H1 (cell line): ENCODE measurements at regions not wholly inside any gene's neighbourhood (a gene's known extent, or its start where the extent isn't known, plus 50 kb on each side); places are given as distances from the start of the nearest gene placed in this dataset.

Experiments used
- ASH2L ChIP-seq: fragments of 200-600, 300-600 bp; sonication (generic); IDR thresholded peaks from one replicate; pipeline ENCODE4 v1.7.1; 2017; ENCODE audit warnings: low read length
- CBX5 ChIP-seq: fragments of 300-800, 300-1000 bp; sonication (generic); IDR thresholded peaks from 2 replicates; pipeline ENCODE4 v1.7.1; 2016; ENCODE audit warnings: antibody characterized with exemption, low read length, low read depth
- CHD1 ChIP-seq: IDR thresholded peaks from 2 replicates; pipeline ENCODE4 v1.6.1; 2012; ENCODE audit warnings: low read depth, low read length, improper control_type of control experiment
- CHD2 ChIP-seq: IDR thresholded peaks from 2 replicates; pipeline ENCODE4 v1.6.1; 2012; ENCODE audit warnings: low read length, improper control_type of control experiment
- KDM1A ChIP-seq: fragments of 200-600, 300-600 bp; sonication (generic); IDR thresholded peaks from 2 replicates; pipeline ENCODE4 v1.7.1; 2016; ENCODE audit warnings: mild to moderate bottlenecking, low read length, borderline replicate concordance
- KDM5A ChIP-seq: fragments of 200-600 bp; IDR thresholded peaks from 2 replicates; pipeline ENCODE4 v1.7.1; 2012; ENCODE audit warnings: mild to moderate bottlenecking, low read length, inconsistent platforms, mixed read lengths
- RAD21 ChIP-seq, 2 experiments: IDR thresholded peaks in 1 of 2; conservative IDR thresholded peaks in 1 of 2; 2 replicates each; pipeline ENCODE4 v1.6.1; 2011; ENCODE audit warnings: low read depth in 2 of 2, low read length in 2 of 2, improper control_type of control experiment in 1 of 2, inconsistent platforms in 1 of 2, mild to moderate bottlenecking in 1 of 2, moderate library complexity in 1 of 2
- TCF12 ChIP-seq: IDR thresholded peaks from 2 replicates; pipeline ENCODE4 v1.6.1; 2011; ENCODE audit warnings: low read depth, mild to moderate bottlenecking, low read length

DNA sequence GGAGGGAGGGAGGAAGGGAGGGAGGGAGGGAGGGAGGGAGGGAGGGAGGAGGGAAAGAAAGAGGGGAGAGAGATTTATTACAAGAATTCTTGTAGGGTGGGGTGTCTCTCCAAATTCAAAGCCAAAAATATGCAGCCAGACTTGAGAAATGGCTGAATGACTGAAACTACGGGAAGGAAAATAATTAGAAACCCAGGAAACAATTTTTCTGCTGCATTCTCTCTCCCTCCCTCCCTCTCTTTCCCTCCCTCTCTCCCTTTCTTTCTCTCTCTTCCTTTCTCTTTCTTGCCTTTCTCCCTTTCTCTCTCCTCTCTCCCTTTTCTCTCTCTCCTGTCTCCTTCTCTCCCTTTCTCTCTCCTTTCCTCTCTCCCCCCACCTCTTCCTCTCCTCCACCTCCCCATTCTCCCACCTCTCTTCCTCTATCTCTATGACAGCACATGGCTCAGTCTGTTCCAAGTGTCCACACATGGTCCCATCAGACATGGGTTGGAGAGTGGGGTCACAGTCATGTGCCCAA, 218.7 kb downstream of the C1D start (continued):
- TF ChIP-seq KDM1A, result no peak
- TF ChIP-seq KDM5A, result no peak
- TF ChIP-seq TCF12, result no peak
- no peak for TF ChIP-seq ASH2L
- no peak for TF ChIP-seq CBX5
- TF ChIP-seq RAD21 (IDR thresholded peaks at IDR 0.05 in 1 of 2, conservative IDR thresholded peaks at IDR 0.05 in 1 of 2; ENCODE audit: low read depth in 2 of 2, low read length in 2 of 2), result no peak
- TF ChIP-seq CHD2, result no peak
- no peak for TF ChIP-seq CHD1
